HG02885 (cell line): ENCODE measurements at regions not wholly inside any gene's neighbourhood (a gene's known extent, or its start where the extent isn't known, plus 50 kb on each side); places are given as distances from the start of the nearest gene placed in this dataset.
A peak's percentile ranks its signal among the peaks of the same experiment; 100 is the strongest.
"Not testable (repeated sequence)": the region's sequence is repeated elsewhere in the genome, so short reads cannot be mapped to it uniquely, and the experiment has no call there.

Source experiments
- ATAC-seq: cut with Tn5 transposase; IDR thresholded peaks from one replicate; pipeline ENCODE4 v1.9.1; 2021; ENCODE audit warnings: mild to moderate bottlenecking; ENCODE audit not compliant: unreplicated experiment, poor library complexity

GRCh38 chrX:45633419-45633818, 432.7 kb upstream of the DIPK2B start:
- ATAC-seq: no peak

- no peak for ATAC-seq
Observed at GRCh38 chrX:45632506-45632905, 431.8 kb upstream of the DIPK2B start.

GRCh38 chrX:45630078-45630477, 429.4 kb upstream of the DIPK2B start:
- no peak for ATAC-seq

GRCh38 chrX:45628041-45628440, 427.4 kb upstream of the DIPK2B start:
- no peak for ATAC-seq

- ATAC-seq: no peak
Observed at GRCh38 chrX:45623266-45623665, 422.6 kb upstream of the DIPK2B start.

GRCh38 chrX:45622538-45622937, 421.9 kb upstream of the DIPK2B start:
- no peak for ATAC-seq

GRCh38 chrX:45622042-45622423, 421.4 kb upstream of the DIPK2B start:
- peak; percentile 22 for ATAC-seq

GRCh38 chrX:45621376-45622041, 420.8 kb upstream of the DIPK2B start:
- peak; percentile 50 for ATAC-seq

GRCh38 chrX:45619290-45619689, 418.6 kb upstream of the DIPK2B start:
- ATAC-seq: no peak

- not testable (repeated sequence) for ATAC-seq
Observed at GRCh38 chrX:45615591-45615990, 414.9 kb upstream of the DIPK2B start.

- no peak for ATAC-seq
Observed at GRCh38 chrX:45614853-45615252, 414.2 kb upstream of the DIPK2B start.

- no peak for ATAC-seq
Observed at GRCh38 chrX:45602151-45602550, 401.5 kb upstream of the DIPK2B start.

GRCh38 chrX:45601052-45601451, 400.4 kb upstream of the DIPK2B start:
- no peak for ATAC-seq

- ATAC-seq: no peak
Observed at GRCh38 chrX:45598861-45599260, 398.2 kb upstream of the DIPK2B start.

GRCh38 chrX:45596188-45596808, 395.6 kb upstream of the DIPK2B start:
- no peak for ATAC-seq

- ATAC-seq: no peak
Observed at GRCh38 chrX:45592101-45592500, 391.4 kb upstream of the DIPK2B start.

GRCh38 chrX:45591650-45592049, 391.0 kb upstream of the DIPK2B start:
- ATAC-seq: no peak

- ATAC-seq: no peak
Observed at GRCh38 chrX:45584717-45585116, 384.0 kb upstream of the DIPK2B start.

- no peak for ATAC-seq
Observed at GRCh38 chrX:45577361-45577760, 376.7 kb upstream of the DIPK2B start.

GRCh38 chrX:45571453-45571852, 370.8 kb upstream of the DIPK2B start:
- ATAC-seq: no peak

- ATAC-seq: no peak
Observed at GRCh38 chrX:45566456-45566855, 365.8 kb upstream of the DIPK2B start.

GRCh38 chrX:45557387-45557786, 356.7 kb upstream of the DIPK2B start:
- ATAC-seq: no peak
